Stimulated activated CD4-positive, alpha-beta T cell treated with anti-CD3 and anti-CD28 coated beads, Interleukin-12 subunit alpha, Interleukin-12 subunit beta, amount 100 ng/mL, for 4 hours (primary cell): ENCODE measurements at regions not wholly inside any gene's neighbourhood (a gene's known extent, or its start where the extent isn't known, plus 50 kb on each side); places are given as distances from the start of the nearest gene placed in this dataset.
"Not testable (repeated sequence)": the region's sequence is repeated elsewhere in the genome, so short reads cannot be mapped to it uniquely, and the experiment has no call there.

ENCODE experiments used
- DNase-seq: peaks from one replicate; pipeline ENCODE4 v3.0.0-alpha.2; 2020

- DNase-seq: no peak
Observed at GRCh38 chr20:60100780-60101179, 142.6 kb downstream of the CDH26 start.

- no peak for DNase-seq
Observed at GRCh38 chr20:60101201-60101890, 143.1 kb downstream of the CDH26 start.

- DNase-seq: no peak
Observed at GRCh38 chr20:60101891-60102281, 143.7 kb downstream of the CDH26 start.

- no peak for DNase-seq
Observed at GRCh38 chr20:60102665-60103210, 144.5 kb downstream of the CDH26 start.

GRCh38 chr20:60104993-60105803 lies 147.0 kb downstream of the CDH26 start:
- DNase-seq: no peak

GRCh38 chr20:60106186-60106585 lies 148.0 kb downstream of the CDH26 start:
- not testable (repeated sequence) for DNase-seq

GRCh38 chr20:60107621-60108390 lies 149.6 kb downstream of the CDH26 start:
- DNase-seq: no peak

GRCh38 chr20:60108397-60108796 lies 150.2 kb downstream of the CDH26 start:
- no peak for DNase-seq

GRCh38 chr20:60113024-60113724 lies 155.0 kb downstream of the CDH26 start:
- no peak for DNase-seq

GRCh38 chr20:60113771-60114170 lies 155.5 kb downstream of the CDH26 start:
- DNase-seq: no peak

- DNase-seq: no peak
Observed at GRCh38 chr20:60115451-60115850, 157.2 kb downstream of the CDH26 start.

GRCh38 chr20:60116128-60116909 lies 158.1 kb downstream of the CDH26 start:
- DNase-seq: no peak

GRCh38 chr20:60117065-60117464 lies 158.8 kb downstream of the CDH26 start:
- DNase-seq: no peak

GRCh38 chr20:60121903-60122302 lies 163.7 kb downstream of the CDH26 start:
- DNase-seq: no peak

- DNase-seq: no peak
Observed at GRCh38 chr20:60122671-60123070, 164.4 kb downstream of the CDH26 start.

- no peak for DNase-seq
Observed at GRCh38 chr20:60123096-60123495, 164.9 kb downstream of the CDH26 start.

GRCh38 chr20:60123652-60124051 lies 165.4 kb downstream of the CDH26 start:
- no peak for DNase-seq

GRCh38 chr20:60124776-60125381 lies 166.7 kb downstream of the CDH26 start:
- no peak for DNase-seq

- no peak for DNase-seq
Observed at GRCh38 chr20:60125513-60125912, 167.3 kb downstream of the CDH26 start.

GRCh38 chr20:60126975-60127374 lies 168.8 kb downstream of the CDH26 start:
- no peak for DNase-seq

GRCh38 chr20:60131375-60131774 lies 173.2 kb downstream of the CDH26 start:
- no peak for DNase-seq
